ENCODE measurements at regions not wholly inside any gene's neighbourhood (a gene's known extent, or its start where the extent isn't known, plus 50 kb on each side); places are given as distances from the start of the nearest gene placed in this dataset.

DNA sequence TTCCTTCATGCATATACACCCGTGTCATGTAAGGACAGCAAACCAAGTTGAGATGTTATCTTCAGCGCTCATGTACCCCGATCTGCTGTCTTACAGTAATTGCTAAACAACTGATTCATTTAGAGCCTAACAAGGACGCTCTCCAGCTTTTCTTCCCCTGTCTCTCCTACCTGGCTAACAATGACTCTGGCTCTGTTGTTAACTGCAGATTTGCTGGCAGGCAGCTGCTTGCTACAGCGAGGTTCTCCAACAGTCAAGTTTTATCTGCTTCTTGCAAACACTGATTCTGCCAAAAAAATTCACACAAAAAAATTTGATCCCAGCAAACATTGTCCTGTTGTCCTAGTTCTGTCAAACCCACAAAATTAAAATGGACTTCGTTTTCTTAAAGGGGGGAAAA, 101.6 kb downstream of the OTX2 start:
- Histone ChIP-seq H3K27ac (ENCODE audit: low read depth in 2 of 2, low read length in 2 of 2) (no peak overlapping the region), H3K9ac (ENCODE audit: low read length in 3 of 3) (no peak overlapping the region), H3K4me1 (ENCODE audit: control insufficient read depth in 2 of 3, insufficient read depth in 2 of 3, low read depth in 1 of 3, low read length in 3 of 3) (no peaks in the 10 kb centered on the region), H3K9me3 (ENCODE audit: control insufficient read depth in 2 of 3, insufficient read depth in 1 of 3, low read length in 3 of 3) (no peaks in the 10 kb centered on the region), H3K36me3 (ENCODE audit: control insufficient read depth in 2 of 3, insufficient read depth in 3 of 3, low read length in 3 of 3) (no peaks in the 10 kb centered on the region), H3K27me3 (ENCODE audit: control insufficient read depth, insufficient read depth, low read length) (no peaks in the 10 kb centered on the region), H3K4me3 (ENCODE audit: low read length in 3 of 3) (no peak overlapping the region)
- no peak for DNase-seq
- intact Hi-C loops (cut with DNase I): no loop called here
- no peak for FAIRE-seq
- TF ChIP-seq, protein P1, sequence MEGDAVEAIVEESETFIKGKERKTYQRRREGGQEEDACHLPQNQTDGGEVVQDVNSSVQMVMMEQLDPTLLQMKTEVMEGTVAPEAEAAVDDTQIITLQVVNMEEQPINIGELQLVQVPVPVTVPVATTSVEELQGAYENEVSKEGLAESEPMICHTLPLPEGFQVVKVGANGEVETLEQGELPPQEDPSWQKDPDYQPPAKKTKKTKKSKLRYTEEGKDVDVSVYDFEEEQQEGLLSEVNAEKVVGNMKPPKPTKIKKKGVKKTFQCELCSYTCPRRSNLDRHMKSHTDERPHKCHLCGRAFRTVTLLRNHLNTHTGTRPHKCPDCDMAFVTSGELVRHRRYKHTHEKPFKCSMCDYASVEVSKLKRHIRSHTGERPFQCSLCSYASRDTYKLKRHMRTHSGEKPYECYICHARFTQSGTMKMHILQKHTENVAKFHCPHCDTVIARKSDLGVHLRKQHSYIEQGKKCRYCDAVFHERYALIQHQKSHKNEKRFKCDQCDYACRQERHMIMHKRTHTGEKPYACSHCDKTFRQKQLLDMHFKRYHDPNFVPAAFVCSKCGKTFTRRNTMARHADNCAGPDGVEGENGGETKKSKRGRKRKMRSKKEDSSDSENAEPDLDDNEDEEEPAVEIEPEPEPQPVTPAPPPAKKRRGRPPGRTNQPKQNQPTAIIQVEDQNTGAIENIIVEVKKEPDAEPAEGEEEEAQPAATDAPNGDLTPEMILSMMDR (IDR thresholded peaks at IDR 0.05; ENCODE audit: borderline replicate concordance, extremely low read depth, insufficient read depth): no peak

DNA sequence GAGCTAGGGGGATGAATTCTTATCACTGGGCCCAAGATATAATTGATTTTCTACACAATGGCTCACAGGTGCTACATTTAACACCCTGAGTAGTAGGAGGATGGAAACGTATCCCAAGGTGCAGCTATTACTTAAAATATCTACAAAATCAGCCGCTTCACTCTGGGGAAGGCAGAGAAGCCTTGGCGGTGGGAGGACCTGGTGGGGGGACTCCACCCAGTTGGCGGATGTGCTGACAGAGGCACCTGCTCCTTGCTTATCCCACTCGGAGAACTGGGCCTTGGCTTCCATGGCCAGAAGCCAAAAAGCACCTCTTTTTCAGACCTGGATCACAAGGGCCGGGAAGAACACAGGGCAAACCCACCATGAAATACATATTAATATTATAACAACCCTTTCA, 106.3 kb downstream of the OTX2 start:
- no peak for DNase-seq
- TF ChIP-seq, protein P1 (IDR thresholded peaks at IDR 0.05; ENCODE audit: borderline replicate concordance, extremely low read depth, insufficient read depth): no peak
- H3K36me3 ChIP-seq (ENCODE audit: control insufficient read depth in 2 of 3, insufficient read depth in 3 of 3, low read length in 3 of 3): no peaks in the 10 kb centered on the region
- no peak overlapping the region for H3K4me3 ChIP-seq (ENCODE audit: low read length in 3 of 3)
- no peaks in the 10 kb centered on the region for H3K9me3 ChIP-seq (ENCODE audit: control insufficient read depth in 2 of 3, insufficient read depth in 1 of 3, low read length in 3 of 3)
- FAIRE-seq: no peak
- no peak overlapping the region for H3K9ac ChIP-seq (ENCODE audit: low read length in 3 of 3)
- no peak overlapping the region for H3K27ac ChIP-seq (ENCODE audit: low read depth in 2 of 2, low read length in 2 of 2)
- H3K27me3 ChIP-seq (ENCODE audit: control insufficient read depth, insufficient read depth, low read length): no peaks in the 10 kb centered on the region
- H3K4me1 ChIP-seq (ENCODE audit: control insufficient read depth in 2 of 3, insufficient read depth in 2 of 3, low read depth in 1 of 3, low read length in 3 of 3): no peaks in the 10 kb centered on the region
- intact Hi-C loops (cut with DNase I): no loop called here

DNA sequence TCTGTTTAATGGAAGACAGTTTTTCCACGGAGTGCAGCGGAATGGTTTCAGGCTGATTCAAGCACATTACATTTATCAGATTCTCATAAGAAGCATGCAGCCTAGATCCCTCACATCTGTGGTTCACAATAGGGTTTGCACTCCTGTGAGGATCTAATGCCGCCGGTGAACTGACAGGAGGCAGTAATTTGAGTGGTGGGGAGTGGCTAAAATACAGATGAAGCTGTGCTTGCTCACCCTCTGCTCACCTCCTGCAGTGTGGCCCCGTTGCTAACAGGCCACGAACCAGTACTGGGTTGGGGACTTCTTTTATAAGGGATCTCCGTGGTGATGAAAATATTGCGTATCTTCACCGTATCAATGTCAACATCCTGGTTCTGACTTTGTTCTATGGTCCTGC, 107.8 kb downstream of the OTX2 start:
- FAIRE-seq (no peak), DNase-seq (no peak)
- H3K4me1 ChIP-seq (ENCODE audit: control insufficient read depth in 2 of 3, insufficient read depth in 2 of 3, low read depth in 1 of 3, low read length in 3 of 3): no peaks in the 10 kb centered on the region
- H3K27me3 ChIP-seq (ENCODE audit: control insufficient read depth, insufficient read depth, low read length): no peaks in the 10 kb centered on the region
- H3K4me3 ChIP-seq (ENCODE audit: low read length in 3 of 3): no peak overlapping the region
- TF ChIP-seq, protein P1 (IDR thresholded peaks at IDR 0.05; ENCODE audit: borderline replicate concordance, extremely low read depth, insufficient read depth): no peak
- H3K9ac ChIP-seq (ENCODE audit: low read length in 3 of 3): no peak overlapping the region
- no peak overlapping the region for H3K27ac ChIP-seq (ENCODE audit: low read depth in 2 of 2, low read length in 2 of 2)
- intact Hi-C loops (cut with DNase I): no loop called here
- no peaks in the 10 kb centered on the region for H3K9me3 ChIP-seq (ENCODE audit: control insufficient read depth in 2 of 3, insufficient read depth in 1 of 3, low read length in 3 of 3)
- no peaks in the 10 kb centered on the region for H3K36me3 ChIP-seq (ENCODE audit: control insufficient read depth in 2 of 3, insufficient read depth in 3 of 3, low read length in 3 of 3)

Measured in kidney (tissue), 13 donors.